Tibial nerve (tissue), 4 donors: ENCODE measurements at regions not wholly inside any gene's neighbourhood (a gene's known extent, or its start where the extent isn't known, plus 50 kb on each side); places are given as distances from the start of the nearest gene placed in this dataset.

Experiments used
- DNase-seq, 2 donors: peaks; one replicate each; pipeline ENCODE4 v3.0.0-alpha.2; 2019; ENCODE audit warnings: low spot score in 2 of 2
- H3K27ac ChIP-seq, 4 donors: fragments of 200-600 bp; sonication (generic) in 3 of 4; one replicate each; pipeline ENCODE4 v1.5.1; 2017 to 2019; ENCODE audit warnings: mild to moderate bottlenecking in 1 of 4
- H3K27me3 ChIP-seq, 2 donors: fragments of 200-600 bp; sonication (generic) in 1 of 2; one replicate each; pipeline versions ENCODE4 v1.5.1 to v1.6.0; 2017 to 2019
- H3K36me3 ChIP-seq, 3 donors: fragments of 200-600 bp; sonication (generic); one replicate each; pipeline ENCODE4 v1.5.1; 2018 to 2019
- H3K4me1 ChIP-seq, 4 donors: fragments of 200-600 bp; sonication (generic) in 3 of 4; one replicate each; pipeline ENCODE4 v1.5.1; 2017 to 2019
- H3K4me3 ChIP-seq, 4 donors: fragments of 200-600 bp; sonication (generic) in 3 of 4; one replicate each; pipeline ENCODE4 v1.5.1; 2017 to 2019; ENCODE audit warnings: mild to moderate bottlenecking in 1 of 4, moderate library complexity in 1 of 4
- H3K9me3 ChIP-seq, 4 donors: fragments of 200-600 bp; sonication (generic) in 3 of 4; one replicate each; pipeline ENCODE4 v1.5.1; 2017 to 2019
- EP300 ChIP-seq, 2 donors: sonication (generic); formaldehyde crosslinking; IDR thresholded peaks; one replicate each; pipeline ENCODE4 v1.6.1; 2017; ENCODE audit warnings: antibody characterized with exemption in 2 of 2, mild to moderate bottlenecking in 1 of 2
- POLR2A ChIP-seq, 2 donors: fragments of 450-650 bp; IDR thresholded peaks; one replicate each; pipeline ENCODE4 v1.6.1; 2017; ENCODE audit warnings: antibody characterized with exemption in 2 of 2, mild to moderate bottlenecking in 2 of 2, moderate library complexity in 2 of 2
- WGBS, 2 donors: methylation state at CpG; one replicate each; pipeline ENCODE4 v1.1.5; 2018; 5-methylcytosine and 5-hydroxymethylcytosine counted together
- TF ChIP-seq, protein P1 (sequence below), 5 experiments: fragments of 200-600 bp in 3 of 5; fragments of 450-650 bp in 2 of 5; sonication (generic) in 3 of 5; IDR thresholded peaks; one replicate each; pipeline ENCODE4 v1.5.1; 2016 to 2019; ENCODE audit warnings: antibody characterized with exemption in 5 of 5, mild to moderate bottlenecking in 3 of 5, moderate library complexity in 2 of 5

DNA sequence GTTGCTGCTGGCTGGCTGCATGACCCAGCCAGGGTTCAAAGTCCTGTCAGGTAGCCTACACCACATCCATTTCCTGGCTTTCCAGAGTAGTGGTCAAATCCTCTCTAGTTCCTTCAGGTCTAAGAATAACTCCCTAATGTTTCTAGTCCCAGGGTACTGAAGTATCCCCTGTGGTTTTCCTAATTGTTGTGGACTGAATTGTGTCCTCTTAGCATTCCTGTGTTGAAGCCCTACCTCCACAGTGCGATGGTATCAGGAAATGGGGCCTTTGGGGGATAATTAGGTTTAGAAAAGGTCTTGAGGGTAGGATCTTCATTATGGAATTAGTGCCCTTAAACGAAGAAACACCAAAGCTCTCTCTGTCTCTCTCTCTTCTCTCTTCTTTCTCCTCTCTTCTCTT lies 191.8 kb upstream of the CCNG1 start:
- Histone ChIP-seq H3K9me3 (no peaks in the 10 kb centered on the region), H3K4me3 (no peak overlapping the region), H3K36me3 (no peaks in the 10 kb centered on the region), H3K4me1 (no peaks in the 10 kb centered on the region), H3K27ac (no peak overlapping the region), H3K27me3 (no peaks in the 10 kb centered on the region)
- 31 to 44% methylated on average over 2 of the region's 2 CpGs for WGBS, 2 donors
- no peak for DNase-seq
- TF ChIP-seq, protein P1, sequence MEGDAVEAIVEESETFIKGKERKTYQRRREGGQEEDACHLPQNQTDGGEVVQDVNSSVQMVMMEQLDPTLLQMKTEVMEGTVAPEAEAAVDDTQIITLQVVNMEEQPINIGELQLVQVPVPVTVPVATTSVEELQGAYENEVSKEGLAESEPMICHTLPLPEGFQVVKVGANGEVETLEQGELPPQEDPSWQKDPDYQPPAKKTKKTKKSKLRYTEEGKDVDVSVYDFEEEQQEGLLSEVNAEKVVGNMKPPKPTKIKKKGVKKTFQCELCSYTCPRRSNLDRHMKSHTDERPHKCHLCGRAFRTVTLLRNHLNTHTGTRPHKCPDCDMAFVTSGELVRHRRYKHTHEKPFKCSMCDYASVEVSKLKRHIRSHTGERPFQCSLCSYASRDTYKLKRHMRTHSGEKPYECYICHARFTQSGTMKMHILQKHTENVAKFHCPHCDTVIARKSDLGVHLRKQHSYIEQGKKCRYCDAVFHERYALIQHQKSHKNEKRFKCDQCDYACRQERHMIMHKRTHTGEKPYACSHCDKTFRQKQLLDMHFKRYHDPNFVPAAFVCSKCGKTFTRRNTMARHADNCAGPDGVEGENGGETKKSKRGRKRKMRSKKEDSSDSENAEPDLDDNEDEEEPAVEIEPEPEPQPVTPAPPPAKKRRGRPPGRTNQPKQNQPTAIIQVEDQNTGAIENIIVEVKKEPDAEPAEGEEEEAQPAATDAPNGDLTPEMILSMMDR (IDR thresholded peaks at IDR 0.05) = no peak
- TF ChIP-seq EP300 (IDR thresholded peaks at IDR 0.05) = no peak
- TF ChIP-seq POLR2A (IDR thresholded peaks at IDR 0.05) = no peak

DNA sequence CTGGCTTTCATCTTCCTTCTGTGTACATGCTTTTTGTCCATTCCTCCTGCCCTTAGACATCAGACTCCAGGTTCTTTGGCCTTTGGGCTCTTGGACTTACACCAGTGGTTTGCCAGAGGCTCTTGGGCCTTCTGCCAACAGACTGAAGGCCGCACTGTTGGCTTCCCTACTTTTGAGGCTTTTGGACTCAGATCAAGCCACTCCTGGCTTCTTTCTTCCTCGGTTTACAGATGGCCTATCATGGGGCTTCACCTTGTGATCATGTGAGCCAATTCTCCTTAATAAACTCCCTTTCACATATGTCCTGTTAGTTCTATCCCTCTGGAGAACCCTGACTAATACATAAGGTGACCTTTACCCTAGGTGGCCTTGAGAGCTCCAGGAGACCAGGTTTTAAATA lies 189.1 kb upstream of the CCNG1 start:
- TF ChIP-seq POLR2A (IDR thresholded peaks at IDR 0.05) = no peak
- no peak for TF ChIP-seq EP300 (IDR thresholded peaks at IDR 0.05)
- TF ChIP-seq, protein P1 (IDR thresholded peaks at IDR 0.05) = no peak
- H3K27me3 ChIP-seq = no peaks in the 10 kb centered on the region
- no peak for DNase-seq
- no peak overlapping the region for H3K27ac ChIP-seq
- no peak overlapping the region for H3K4me3 ChIP-seq
- no peaks in the 10 kb centered on the region for H3K4me1 ChIP-seq
- no peaks in the 10 kb centered on the region for H3K36me3 ChIP-seq
- no peaks in the 10 kb centered on the region for H3K9me3 ChIP-seq
- WGBS, 2 donors = 37 to 53% methylated on average over 2 of the region's 2 CpGs

DNA sequence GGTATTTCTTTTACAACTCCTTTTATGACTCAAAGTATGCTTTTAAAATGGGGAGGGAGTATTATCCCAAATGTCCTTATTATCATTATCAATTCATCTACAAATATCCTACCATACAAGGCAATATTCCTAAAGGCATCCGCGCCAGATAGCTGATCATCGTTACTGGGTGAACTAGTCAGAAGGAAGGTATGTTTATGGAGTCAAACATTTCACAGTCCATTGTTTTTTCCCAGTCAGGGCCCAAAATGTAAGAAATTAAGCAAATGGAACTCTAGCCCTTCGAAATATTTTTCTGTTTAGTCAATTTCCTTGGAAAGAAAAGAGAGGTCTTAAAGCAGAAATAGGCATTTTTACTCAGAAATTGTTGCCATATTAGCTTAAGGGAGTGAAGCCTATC lies 188.5 kb upstream of the CCNG1 start:
- Histone ChIP-seq H3K4me3 (no peak overlapping the region), H3K27me3 (no peaks in the 10 kb centered on the region), H3K27ac (no peak overlapping the region), H3K4me1 (no peaks in the 10 kb centered on the region), H3K9me3 (no peaks in the 10 kb centered on the region), H3K36me3 (no peaks in the 10 kb centered on the region)
- 85 to 89% methylated on average over 4 of the region's 4 CpGs for WGBS, 2 donors
- DNase-seq = no peak
- TF ChIP-seq, protein P1 (IDR thresholded peaks at IDR 0.05) = no peak
- TF ChIP-seq POLR2A (IDR thresholded peaks at IDR 0.05) = no peak
- TF ChIP-seq EP300 (IDR thresholded peaks at IDR 0.05) = no peak

DNA sequence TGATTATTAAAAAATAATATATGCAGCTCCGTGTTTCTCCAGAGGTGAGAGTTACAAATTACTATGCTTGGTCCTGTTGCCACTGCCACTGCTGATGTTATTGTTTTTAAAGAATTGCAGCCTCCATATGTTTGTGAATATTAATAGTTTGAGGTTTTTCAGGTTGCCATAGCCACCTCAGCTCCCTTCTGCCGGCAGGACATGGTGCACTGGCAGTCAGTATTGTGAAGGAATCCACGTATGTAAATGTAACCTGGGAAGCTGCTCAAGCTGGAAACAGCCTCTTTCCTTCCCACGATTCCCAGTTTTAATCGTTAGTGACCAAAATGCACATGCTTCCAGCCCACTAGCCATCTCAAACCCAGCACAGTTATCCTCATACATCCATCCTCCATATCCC lies 184.4 kb upstream of the CCNG1 start:
- no peak for TF ChIP-seq EP300 (IDR thresholded peaks at IDR 0.05)
- no peak for TF ChIP-seq POLR2A (IDR thresholded peaks at IDR 0.05)
- TF ChIP-seq, protein P1 (IDR thresholded peaks at IDR 0.05) = no peak
- no peak for DNase-seq
- Histone ChIP-seq H3K4me1 (no peaks in the 10 kb centered on the region), H3K36me3 (no peaks in the 10 kb centered on the region), H3K4me3 (no peak overlapping the region), H3K27me3 (no peaks in the 10 kb centered on the region), H3K9me3 (no peaks in the 10 kb centered on the region), H3K27ac (no peak overlapping the region)
- 71 to 76% methylated on average over 5 of the region's 5 CpGs for WGBS, 2 donors

DNA sequence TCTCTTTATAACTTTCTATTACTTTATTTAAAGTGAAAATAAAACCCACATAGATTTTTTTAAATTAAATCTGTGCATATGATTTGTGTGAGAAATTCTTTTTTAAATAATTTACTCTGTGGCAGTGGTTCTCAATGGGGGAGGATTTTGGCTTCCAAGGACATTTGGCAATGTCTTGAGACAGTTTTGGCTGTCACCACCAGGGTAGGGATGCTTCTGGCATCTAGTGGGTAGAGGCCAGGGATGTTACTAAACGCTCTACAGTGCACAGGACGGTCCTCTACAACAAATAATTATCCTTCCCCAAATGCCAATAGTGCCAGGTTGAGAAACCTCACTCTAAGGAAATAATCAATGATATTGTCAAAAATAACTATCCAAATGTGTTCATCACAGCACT lies 177.9 kb upstream of the CCNG1 start:
- Histone ChIP-seq H3K9me3 (peaks cover 0 to 3% (median 0%) of the 10 kb centered on the region in 4 donors), H3K4me1 (no peaks in the 10 kb centered on the region), H3K36me3 (no peaks in the 10 kb centered on the region), H3K27ac (no peak overlapping the region), H3K27me3 (no peaks in the 10 kb centered on the region), H3K4me3 (no peak overlapping the region)
- no peak for TF ChIP-seq EP300 (IDR thresholded peaks at IDR 0.05)
- no peak for TF ChIP-seq POLR2A (IDR thresholded peaks at IDR 0.05)
- TF ChIP-seq, protein P1 (IDR thresholded peaks at IDR 0.05) = no peak
- no peak for DNase-seq
- 75 to 81% methylated on average over 2 of the region's 2 CpGs for WGBS, 2 donors
